HG03060 (cell line): ENCODE measurements at regions not wholly inside any gene's neighbourhood (a gene's known extent, or its start where the extent isn't known, plus 50 kb on each side); places are given as distances from the start of the nearest gene placed in this dataset.

Experiments used
- ATAC-seq: cut with Tn5 transposase; IDR thresholded peaks from one replicate; pipeline ENCODE4 v1.9.1; 2021; ENCODE audit warnings: low read depth, moderate number of reproducible peaks; ENCODE audit not compliant: unreplicated experiment

GRCh38 chr20:50297498-50298376, 107.1 kb downstream of the CEBPB start:
- ATAC-seq: no peak

GRCh38 chr20:50298554-50299324, 108.1 kb downstream of the CEBPB start:
- ATAC-seq: no peak

- no peak for ATAC-seq
Measured at GRCh38 chr20:50299325-50299629, 108.6 kb downstream of the CEBPB start.

- no peak for ATAC-seq
Measured at GRCh38 chr20:50301165-50301564, 110.5 kb downstream of the CEBPB start.

- ATAC-seq: no peak
Measured at GRCh38 chr20:50301712-50302111, 111.1 kb downstream of the CEBPB start.

GRCh38 chr20:50302341-50303057, 111.9 kb downstream of the CEBPB start:
- ATAC-seq: no peak

GRCh38 chr20:50303573-50304500, 113.2 kb downstream of the CEBPB start:
- no peak for ATAC-seq

GRCh38 chr20:50304501-50304856, 113.8 kb downstream of the CEBPB start:
- ATAC-seq: no peak

- no peak for ATAC-seq
Measured at GRCh38 chr20:50304923-50305635, 114.4 kb downstream of the CEBPB start.

- no peak for ATAC-seq
Measured at GRCh38 chr20:50305636-50306477, 115.2 kb downstream of the CEBPB start.

GRCh38 chr20:50306478-50307423, 116.1 kb downstream of the CEBPB start:
- no peak for ATAC-seq

GRCh38 chr20:50308166-50308512, 117.5 kb downstream of the CEBPB start:
- no peak for ATAC-seq

- no peak for ATAC-seq
Measured at GRCh38 chr20:50308513-50309279, 118.1 kb downstream of the CEBPB start.

GRCh38 chr20:50309280-50309763, 118.7 kb downstream of the CEBPB start:
- ATAC-seq: no peak

GRCh38 chr20:50309764-50310672, 119.4 kb downstream of the CEBPB start:
- no peak for ATAC-seq

GRCh38 chr20:50310673-50311051, 120.0 kb downstream of the CEBPB start:
- ATAC-seq: no peak
